GM23338 (cell line): ENCODE measurements at regions not wholly inside any gene's neighbourhood (a gene's known extent, or its start where the extent isn't known, plus 50 kb on each side); places are given as distances from the start of the nearest gene placed in this dataset.

ENCODE experiments used
- EZH2 ChIP-seq: fragments of 200-600 bp; sonication (generic); IDR thresholded peaks from one replicate; pipeline ENCODE4 v1.8.0; 2017; ENCODE audit warnings: antibody characterized with exemption, mild to moderate bottlenecking, low read depth; ENCODE audit not compliant: unreplicated experiment
- EZH2phosphoT487 ChIP-seq: fragments of 200-600 bp; sonication (generic); IDR thresholded peaks from one replicate; pipeline ENCODE4 v1.8.1; 2018; ENCODE audit warnings: antibody characterized with exemption; ENCODE audit not compliant: unreplicated experiment
- TF ChIP-seq, protein P1 (sequence below), 2 experiments: fragments of 200-600 bp in 1 of 2; sonication (generic) in 1 of 2; conservative IDR thresholded peaks; 2 replicates each; pipeline versions ENCODE4 v1.5.1 to v1.6.1; 2016 to 2017; ENCODE audit warnings: antibody characterized with exemption in 2 of 2, low read depth in 2 of 2, mild to moderate bottlenecking in 2 of 2, moderate library complexity in 1 of 2

DNA sequence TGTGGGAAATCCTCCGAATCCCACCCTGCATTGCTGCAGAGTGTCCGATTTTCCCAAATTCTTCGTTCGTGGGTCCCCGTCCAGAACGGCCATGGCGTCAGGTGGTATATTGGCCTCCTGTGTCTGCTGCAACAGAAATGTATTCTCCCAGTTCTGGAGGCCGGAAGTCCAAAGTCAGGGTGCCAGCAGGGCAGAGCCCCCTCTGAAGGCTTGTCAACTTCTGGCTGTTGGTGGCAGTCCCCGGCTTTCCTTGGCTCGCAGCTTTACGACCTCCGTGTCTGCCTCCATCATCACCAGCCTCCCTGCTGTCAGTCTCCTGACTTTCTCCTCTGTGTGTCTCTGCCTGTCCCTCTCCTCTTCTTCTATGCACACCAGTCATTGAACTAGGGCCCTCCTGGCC, 142.1 kb upstream of the FOXF1 start:
- TF ChIP-seq, protein P1, sequence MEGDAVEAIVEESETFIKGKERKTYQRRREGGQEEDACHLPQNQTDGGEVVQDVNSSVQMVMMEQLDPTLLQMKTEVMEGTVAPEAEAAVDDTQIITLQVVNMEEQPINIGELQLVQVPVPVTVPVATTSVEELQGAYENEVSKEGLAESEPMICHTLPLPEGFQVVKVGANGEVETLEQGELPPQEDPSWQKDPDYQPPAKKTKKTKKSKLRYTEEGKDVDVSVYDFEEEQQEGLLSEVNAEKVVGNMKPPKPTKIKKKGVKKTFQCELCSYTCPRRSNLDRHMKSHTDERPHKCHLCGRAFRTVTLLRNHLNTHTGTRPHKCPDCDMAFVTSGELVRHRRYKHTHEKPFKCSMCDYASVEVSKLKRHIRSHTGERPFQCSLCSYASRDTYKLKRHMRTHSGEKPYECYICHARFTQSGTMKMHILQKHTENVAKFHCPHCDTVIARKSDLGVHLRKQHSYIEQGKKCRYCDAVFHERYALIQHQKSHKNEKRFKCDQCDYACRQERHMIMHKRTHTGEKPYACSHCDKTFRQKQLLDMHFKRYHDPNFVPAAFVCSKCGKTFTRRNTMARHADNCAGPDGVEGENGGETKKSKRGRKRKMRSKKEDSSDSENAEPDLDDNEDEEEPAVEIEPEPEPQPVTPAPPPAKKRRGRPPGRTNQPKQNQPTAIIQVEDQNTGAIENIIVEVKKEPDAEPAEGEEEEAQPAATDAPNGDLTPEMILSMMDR (conservative IDR thresholded peaks at IDR 0.05; ENCODE audit: low read depth in 2 of 2) = no peak
- TF ChIP-seq EZH2phosphoT487 = no peak
- TF ChIP-seq EZH2 = no peak
